BJ (cell line): ENCODE measurements at regions not wholly inside any gene's neighbourhood (a gene's known extent, or its start where the extent isn't known, plus 50 kb on each side); places are given as distances from the start of the nearest gene placed in this dataset.

ENCODE experiments used
- CTCF ChIA-PET: fragments of 350-600 bp; formaldehyde crosslinking; extraction: SDS; loops from one replicate; lab custom pipeline; 2021; ENCODE audit warnings: antibody characterized with exemption, inconsistent platforms; lab: Yijun Ruan, JAX
- POLR2A ChIA-PET: fragments of 300-600 bp; sonication (Branson Sonifier 250); formaldehyde crosslinking; extraction: SDS; loops from one replicate; lab custom pipeline; 2021; ENCODE audit warnings: antibody characterized with exemption; lab: Charles Lee
- DNase-seq: peaks from one replicate; pipeline ENCODE4 v3.0.0-alpha.2; 2011; ENCODE audit warnings: low read depth
- H3K27me3 ChIP-seq: 2 replicates; pipeline ENCODE4 v1.6.0; 2011; ENCODE audit warnings: low read length; ENCODE audit not compliant: control insufficient read depth, insufficient read depth
- H3K36me3 ChIP-seq: 2 replicates; pipeline ENCODE4 v1.5.1; 2011; ENCODE audit warnings: low read length; ENCODE audit not compliant: control insufficient read depth, insufficient read depth
- H3K4me3 ChIP-seq: 2 replicates; pipeline ENCODE4 v1.5.1; 2011; ENCODE audit warnings: low read depth, mild to moderate bottlenecking, control low read depth, low read length
- CTCF ChIP-seq: IDR thresholded peaks from 2 replicates; pipeline ENCODE4 v1.5.1; 2011; ENCODE audit warnings: low read depth, mild to moderate bottlenecking, control low read depth, inconsistent platforms, low read length, moderate library complexity; ENCODE audit not compliant: insufficient read depth

- no peaks in the 10 kb centered on the region for H3K27me3 ChIP-seq
- TF ChIP-seq CTCF: no peak
- ChIA-PET POLR2A (no interaction called here), CTCF (interaction anchor here (0.6 to 1.0 kb wide), 3 partner anchors 19 to 567 kb away, joined by 3 to 4 read pairs (median 4); no protein-coding TSS in a partner anchor)
- H3K4me3 ChIP-seq: no peak overlapping the region
- no peaks in the 10 kb centered on the region for H3K36me3 ChIP-seq
- no peak for DNase-seq
These were observed 191.7 kb downstream of the C16orf95 start for GRCh38 chr16:87125206-87126155.

- ChIA-PET POLR2A (interaction anchor here (0.7 kb wide), 1 partner anchor 18 kb away, joined by 5 read pairs; no protein-coding TSS in a partner anchor), CTCF (interaction anchor here (0.9 to 1.4 kb wide), 3 partner anchors 12 to 568 kb away, joined by 4 to 5 read pairs (median 4); no protein-coding TSS in a partner anchor)
- Histone ChIP-seq H3K4me3 (no peak overlapping the region), H3K27me3 (no peaks in the 10 kb centered on the region), H3K36me3 (no peaks in the 10 kb centered on the region)
- no peak for TF ChIP-seq CTCF
- no peak for DNase-seq
These were observed 190.7 kb downstream of the C16orf95 start for GRCh38 chr16:87126403-87127025.

GRCh38 chr16:87127061-87127765 lies 190.0 kb downstream of the C16orf95 start:
- POLR2A ChIA-PET: interaction anchor here (0.7 kb wide), 1 partner anchor 19 kb away, joined by 5 read pairs; no protein-coding TSS in a partner anchor
- CTCF ChIA-PET: interaction anchor here (1.4 kb wide), 1 partner anchor 11 kb away, joined by 5 read pairs; no protein-coding TSS in a partner anchor

GRCh38 chr16:87127766-87128147 lies 189.4 kb downstream of the C16orf95 start:
- no peak overlapping the region for H3K4me3 ChIP-seq
- POLR2A ChIA-PET: no interaction called here
- no peak for DNase-seq
- H3K36me3 ChIP-seq: no peaks in the 10 kb centered on the region
- H3K27me3 ChIP-seq: no peaks in the 10 kb centered on the region
- CTCF ChIA-PET: interaction anchor here (1.4 kb wide), 1 partner anchor 10 kb away, joined by 5 read pairs; no protein-coding TSS in a partner anchor
- TF ChIP-seq CTCF: no peak

More at GRCh38 chr16:87127061-87127765, 190.0 kb downstream of the C16orf95 start:
- DNase-seq: no peak
- no peaks in the 10 kb centered on the region for H3K36me3 ChIP-seq
- no peak for TF ChIP-seq CTCF
- no peaks in the 10 kb centered on the region for H3K27me3 ChIP-seq
- no peak overlapping the region for H3K4me3 ChIP-seq
